RWPE1 (cell line): ENCODE measurements at regions not wholly inside any gene's neighbourhood (a gene's known extent, or its start where the extent isn't known, plus 50 kb on each side); places are given as distances from the start of the nearest gene placed in this dataset.

Experiments
- CTCF ChIA-PET: fragments of 350-600 bp; sonication (Branson Sonifier 250); formaldehyde crosslinking; extraction: SDS; loops from one replicate; lab custom pipeline; 2021; lab: Yijun Ruan, JAX
- POLR2A ChIA-PET: fragments of 400-600 bp; formaldehyde crosslinking; extraction: SDS; loops from one replicate; lab custom pipeline; 2020; ENCODE audit warnings: antibody characterized with exemption; ENCODE audit not compliant: low non-redundant PET; lab: Yijun Ruan, JAX
- DNase-seq: peaks from one replicate; pipeline ENCODE4 v3.0.0; 2012; ENCODE audit warnings: low spot score
- H3K27ac ChIP-seq: fragments of 450-650 bp; 2 replicates; pipeline ENCODE4 v1.5.1; 2017
- TF ChIP-seq, protein P1 (sequence below): fragments of 450-650 bp; conservative IDR thresholded peaks from 2 replicates; pipeline ENCODE4 v1.5.1; 2017; ENCODE audit warnings: low read depth, mild to moderate bottlenecking

DNA sequence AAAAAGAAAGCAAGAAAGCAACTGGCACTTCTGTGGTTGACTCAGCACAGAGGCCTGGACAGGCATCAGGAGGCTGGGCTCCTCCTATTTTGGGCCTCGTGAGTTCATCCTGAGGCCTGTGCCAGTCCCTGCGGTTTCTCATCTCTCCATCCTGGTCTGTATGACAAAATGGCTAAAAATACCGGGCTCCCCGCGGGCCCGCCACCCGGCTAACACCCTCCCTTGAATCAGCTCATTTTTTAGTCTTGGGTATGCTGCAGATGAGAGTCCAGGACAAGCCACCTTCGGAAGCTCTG is 62.3 kb upstream of the YWHAQ start:
- peak overlapping the region; percentile 97 for H3K27ac ChIP-seq
- POLR2A ChIA-PET, result no interaction called here
- peak; percentile 71 for DNase-seq

DNA sequence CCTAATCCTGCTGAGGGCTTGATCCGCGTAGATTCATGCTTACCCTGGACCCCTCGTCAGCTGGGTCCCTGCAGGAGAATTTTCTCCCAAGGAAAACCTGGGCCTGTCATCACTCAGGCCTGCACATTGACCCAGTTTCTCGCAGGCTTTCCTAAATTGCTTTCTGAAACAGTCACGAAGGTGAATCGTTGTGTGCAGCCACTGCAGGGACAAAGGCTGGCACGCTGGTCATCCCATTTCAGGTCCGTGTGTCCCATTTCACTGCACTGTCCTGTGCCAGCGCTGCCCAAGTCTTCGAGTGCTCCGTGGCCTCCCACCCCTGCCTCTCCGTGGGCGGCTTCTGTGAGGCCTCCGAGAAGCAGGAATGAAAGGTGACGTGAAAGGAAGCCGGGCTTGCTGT is 62.8 kb upstream of the YWHAQ start:
- POLR2A ChIA-PET, result no interaction called here
- peak overlapping the region; percentile 97 for H3K27ac ChIP-seq
- CTCF ChIA-PET, result no interaction called here
- TF ChIP-seq, protein P1, sequence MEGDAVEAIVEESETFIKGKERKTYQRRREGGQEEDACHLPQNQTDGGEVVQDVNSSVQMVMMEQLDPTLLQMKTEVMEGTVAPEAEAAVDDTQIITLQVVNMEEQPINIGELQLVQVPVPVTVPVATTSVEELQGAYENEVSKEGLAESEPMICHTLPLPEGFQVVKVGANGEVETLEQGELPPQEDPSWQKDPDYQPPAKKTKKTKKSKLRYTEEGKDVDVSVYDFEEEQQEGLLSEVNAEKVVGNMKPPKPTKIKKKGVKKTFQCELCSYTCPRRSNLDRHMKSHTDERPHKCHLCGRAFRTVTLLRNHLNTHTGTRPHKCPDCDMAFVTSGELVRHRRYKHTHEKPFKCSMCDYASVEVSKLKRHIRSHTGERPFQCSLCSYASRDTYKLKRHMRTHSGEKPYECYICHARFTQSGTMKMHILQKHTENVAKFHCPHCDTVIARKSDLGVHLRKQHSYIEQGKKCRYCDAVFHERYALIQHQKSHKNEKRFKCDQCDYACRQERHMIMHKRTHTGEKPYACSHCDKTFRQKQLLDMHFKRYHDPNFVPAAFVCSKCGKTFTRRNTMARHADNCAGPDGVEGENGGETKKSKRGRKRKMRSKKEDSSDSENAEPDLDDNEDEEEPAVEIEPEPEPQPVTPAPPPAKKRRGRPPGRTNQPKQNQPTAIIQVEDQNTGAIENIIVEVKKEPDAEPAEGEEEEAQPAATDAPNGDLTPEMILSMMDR, result no peak
- no peak for DNase-seq

More for the DNA sequence above, 62.3 kb upstream of the YWHAQ start:
- TF ChIP-seq, protein P1, result no peak
- CTCF ChIA-PET, result no interaction called here

DNA sequence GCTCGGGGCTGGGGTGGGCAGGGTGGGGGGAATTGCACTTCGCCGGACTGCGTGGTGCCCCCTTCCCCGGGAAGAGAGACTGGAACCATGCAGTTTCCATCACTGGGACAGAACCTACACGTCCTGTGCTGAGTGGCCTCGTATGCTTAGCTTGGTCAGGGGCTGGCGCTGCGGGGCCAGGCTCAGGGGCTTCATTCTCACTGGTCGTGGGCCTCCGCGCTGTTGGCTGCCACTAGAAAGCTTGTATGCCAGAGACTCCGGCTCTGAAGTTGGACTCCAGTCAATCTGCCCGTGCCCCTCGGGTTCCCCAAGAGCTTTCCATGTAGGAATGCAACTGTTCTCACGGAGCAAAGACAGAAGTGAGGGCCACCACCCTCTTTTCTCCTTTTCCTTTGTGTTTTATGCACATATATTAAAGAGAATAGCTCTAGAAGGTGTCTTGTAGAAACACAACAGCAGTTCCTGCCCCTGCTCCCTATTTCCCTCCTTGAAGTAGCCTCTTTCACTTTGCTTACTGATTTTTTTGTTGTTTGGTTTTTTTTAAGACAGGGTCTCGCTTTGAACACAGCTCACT is 64.0 kb upstream of the YWHAQ start:
- ChIA-PET CTCF (interaction anchor here (0.7 to 1.1 kb wide), 2 partner anchors 10 to 19 kb away, joined by 4 to 5 read pairs; no protein-coding TSS in a partner anchor), POLR2A (interaction anchor here (0.5 kb wide), 1 partner anchor 66 kb away, joined by 4 read pairs; no protein-coding TSS in a partner anchor)
- H3K27ac ChIP-seq, result peak overlapping the region; percentile 13; the same call in 1 of the 2 replicates
- no peak for DNase-seq
- TF ChIP-seq, protein P1, result no peak

GRCh38 chr2:9695941-9696340 is 65.1 kb upstream of the YWHAQ start:
- ChIA-PET CTCF (no interaction called here), POLR2A (no interaction called here)
- TF ChIP-seq, protein P1, result no peak
- no peak for DNase-seq
- H3K27ac ChIP-seq, result no peak overlapping the region

DNA sequence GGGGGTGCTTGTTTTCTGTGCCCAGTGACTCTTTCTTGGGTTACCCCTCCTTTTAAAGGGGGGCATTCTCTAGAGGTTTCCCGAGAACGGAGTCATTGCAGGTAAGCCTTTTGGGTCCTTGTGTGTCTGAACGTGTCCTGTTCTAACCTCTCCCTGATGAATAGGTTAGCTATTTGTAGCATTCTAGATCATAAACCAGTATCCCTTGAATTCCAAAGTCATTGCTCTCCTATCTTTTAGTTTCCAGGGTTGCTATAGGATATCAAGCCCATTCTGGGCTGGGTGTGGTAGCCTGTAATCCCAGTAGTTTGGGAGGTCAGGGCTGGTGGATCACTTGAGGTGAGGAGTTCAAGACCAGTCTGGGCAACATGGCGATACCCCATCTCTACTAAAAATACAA is 65.9 kb upstream of the YWHAQ start:
- ChIA-PET CTCF (interaction anchor here (0.7 kb wide), 1 partner anchor 48 kb away, joined by 3 read pairs; no protein-coding TSS in a partner anchor), POLR2A (no interaction called here)
- DNase-seq, result peak; percentile 25
- no peak overlapping the region for H3K27ac ChIP-seq
- TF ChIP-seq, protein P1, result no peak

GRCh38 chr2:9697909-9698308 is 67.1 kb upstream of the YWHAQ start:
- TF ChIP-seq, protein P1, result no peak
- H3K27ac ChIP-seq, result no peak overlapping the region
- POLR2A ChIA-PET, result no interaction called here
- DNase-seq, result no peak
- CTCF ChIA-PET, result no interaction called here
